ENCODE measurements at regions not wholly inside any gene's neighbourhood (a gene's known extent, or its start where the extent isn't known, plus 50 kb on each side); places are given as distances from the start of the nearest gene placed in this dataset.

DNA sequence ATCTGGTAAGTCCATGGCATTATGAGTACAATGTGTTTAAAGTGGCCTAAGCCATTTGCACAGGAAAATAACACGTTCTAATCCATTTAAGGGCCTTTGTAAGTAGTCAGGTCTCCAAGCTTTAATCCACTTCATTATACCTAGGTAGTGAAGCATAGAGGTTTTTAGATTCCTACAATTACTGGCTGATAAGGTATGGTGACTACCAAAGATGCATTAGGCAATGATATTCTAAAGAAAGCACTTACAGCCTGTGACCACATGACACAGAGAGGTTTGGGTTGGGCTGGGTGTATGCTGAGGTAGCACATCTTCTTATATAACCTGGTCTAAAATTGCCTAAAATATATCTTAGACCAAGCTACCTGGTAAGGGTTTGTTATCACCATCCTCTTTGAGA is 504.4 kb downstream of the TFAP2B start:
- H3K4me3 ChIP-seq (ENCODE audit: low read depth, low read length) = no peak overlapping the region
- DNase-seq (ENCODE audit: low read depth) = no peak
- TF ChIP-seq POLR2A (IDR thresholded peaks at IDR 0.05; ENCODE audit: extremely low read depth, insufficient read length) (no peak), MYC (IDR thresholded peaks at IDR 0.05; ENCODE audit: low read depth, low read length) (no peak)
- TF ChIP-seq, protein P1, sequence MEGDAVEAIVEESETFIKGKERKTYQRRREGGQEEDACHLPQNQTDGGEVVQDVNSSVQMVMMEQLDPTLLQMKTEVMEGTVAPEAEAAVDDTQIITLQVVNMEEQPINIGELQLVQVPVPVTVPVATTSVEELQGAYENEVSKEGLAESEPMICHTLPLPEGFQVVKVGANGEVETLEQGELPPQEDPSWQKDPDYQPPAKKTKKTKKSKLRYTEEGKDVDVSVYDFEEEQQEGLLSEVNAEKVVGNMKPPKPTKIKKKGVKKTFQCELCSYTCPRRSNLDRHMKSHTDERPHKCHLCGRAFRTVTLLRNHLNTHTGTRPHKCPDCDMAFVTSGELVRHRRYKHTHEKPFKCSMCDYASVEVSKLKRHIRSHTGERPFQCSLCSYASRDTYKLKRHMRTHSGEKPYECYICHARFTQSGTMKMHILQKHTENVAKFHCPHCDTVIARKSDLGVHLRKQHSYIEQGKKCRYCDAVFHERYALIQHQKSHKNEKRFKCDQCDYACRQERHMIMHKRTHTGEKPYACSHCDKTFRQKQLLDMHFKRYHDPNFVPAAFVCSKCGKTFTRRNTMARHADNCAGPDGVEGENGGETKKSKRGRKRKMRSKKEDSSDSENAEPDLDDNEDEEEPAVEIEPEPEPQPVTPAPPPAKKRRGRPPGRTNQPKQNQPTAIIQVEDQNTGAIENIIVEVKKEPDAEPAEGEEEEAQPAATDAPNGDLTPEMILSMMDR (IDR thresholded peaks at IDR 0.05; ENCODE audit: low read depth, low read length) = no peak
- TF ChIP-seq, protein P2, sequence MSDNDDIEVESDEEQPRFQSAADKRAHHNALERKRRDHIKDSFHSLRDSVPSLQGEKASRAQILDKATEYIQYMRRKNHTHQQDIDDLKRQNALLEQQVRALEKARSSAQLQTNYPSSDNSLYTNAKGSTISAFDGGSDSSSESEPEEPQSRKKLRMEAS (IDR thresholded peaks at IDR 0.05; ENCODE audit: low read depth, low read length) = no peak

DNA sequence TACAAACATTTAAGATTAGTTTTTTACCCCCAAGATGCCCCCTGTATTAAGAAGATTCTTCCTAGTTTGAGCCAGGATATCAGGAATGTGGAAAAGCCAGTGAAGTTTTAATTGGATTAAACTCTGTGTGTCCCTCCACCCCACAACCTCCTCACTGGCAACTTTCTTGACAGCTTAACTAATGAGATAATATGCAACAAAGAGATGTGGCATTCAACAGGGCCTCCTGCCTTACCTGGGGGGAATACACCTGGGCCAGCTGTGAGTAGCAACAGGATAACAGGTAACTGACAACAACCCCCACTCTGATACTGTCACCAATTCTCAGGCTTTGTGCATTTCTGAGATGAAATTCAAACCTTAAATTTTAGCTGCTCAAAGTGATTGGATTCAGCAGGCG is 512.3 kb downstream of the TFAP2B start:
- TF ChIP-seq, protein P1 (IDR thresholded peaks at IDR 0.05; ENCODE audit: low read depth, low read length) = no peak
- TF ChIP-seq MYC (IDR thresholded peaks at IDR 0.05; ENCODE audit: low read depth, low read length) (no peak), POLR2A (IDR thresholded peaks at IDR 0.05; ENCODE audit: extremely low read depth, insufficient read length) (no peak)
- TF ChIP-seq, protein P2 (IDR thresholded peaks at IDR 0.05; ENCODE audit: low read depth, low read length) = no peak
- DNase-seq (ENCODE audit: low read depth) = no peak

DNA sequence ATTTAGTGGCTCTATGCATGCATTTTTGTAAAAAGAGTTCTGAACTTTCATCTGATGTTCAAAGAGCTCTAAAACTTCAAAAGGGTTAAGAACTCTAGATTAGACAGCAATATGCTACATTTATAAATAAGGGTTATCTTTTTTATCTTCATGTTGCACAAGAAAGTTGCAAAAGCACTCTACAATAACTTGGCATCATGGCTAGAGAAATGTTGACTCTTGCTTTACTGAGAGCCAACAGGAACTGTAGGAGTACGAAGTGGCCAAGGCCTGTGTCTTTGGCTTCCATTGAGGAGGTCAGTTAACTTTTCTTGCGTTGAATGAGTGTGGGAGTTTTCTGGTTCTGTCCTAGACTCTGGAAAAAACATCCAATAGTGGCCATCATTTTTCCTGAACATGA is 516.9 kb downstream of the TFAP2B start:
- H3K4me3 ChIP-seq (ENCODE audit: low read depth, low read length) = no peak overlapping the region
- DNase-seq (ENCODE audit: low read depth) = no peak
- TF ChIP-seq, protein P2 (IDR thresholded peaks at IDR 0.05; ENCODE audit: low read depth, low read length) = no peak
- TF ChIP-seq POLR2A (IDR thresholded peaks at IDR 0.05; ENCODE audit: extremely low read depth, insufficient read length) (no peak), MYC (IDR thresholded peaks at IDR 0.05; ENCODE audit: low read depth, low read length) (no peak)
- TF ChIP-seq, protein P1 (IDR thresholded peaks at IDR 0.05; ENCODE audit: low read depth, low read length) = no peak

More for the DNA sequence above, 512.3 kb downstream of the TFAP2B start:
- no peak overlapping the region for H3K4me3 ChIP-seq (ENCODE audit: low read depth, low read length)

- TF ChIP-seq MYC (IDR thresholded peaks at IDR 0.05; ENCODE audit: low read depth, low read length) (no peak), POLR2A (IDR thresholded peaks at IDR 0.05; ENCODE audit: extremely low read depth, insufficient read length) (no peak)
- TF ChIP-seq, protein P1 (IDR thresholded peaks at IDR 0.05; ENCODE audit: low read depth, low read length) = no peak
- TF ChIP-seq, protein P2 (IDR thresholded peaks at IDR 0.05; ENCODE audit: low read depth, low read length) = no peak
- no peak for DNase-seq (ENCODE audit: low read depth)
- no peak overlapping the region for H3K4me3 ChIP-seq (ENCODE audit: low read depth, low read length)
Observed at GRCh38 chr6:51336185-51336584, 517.5 kb downstream of the TFAP2B start.

DNA sequence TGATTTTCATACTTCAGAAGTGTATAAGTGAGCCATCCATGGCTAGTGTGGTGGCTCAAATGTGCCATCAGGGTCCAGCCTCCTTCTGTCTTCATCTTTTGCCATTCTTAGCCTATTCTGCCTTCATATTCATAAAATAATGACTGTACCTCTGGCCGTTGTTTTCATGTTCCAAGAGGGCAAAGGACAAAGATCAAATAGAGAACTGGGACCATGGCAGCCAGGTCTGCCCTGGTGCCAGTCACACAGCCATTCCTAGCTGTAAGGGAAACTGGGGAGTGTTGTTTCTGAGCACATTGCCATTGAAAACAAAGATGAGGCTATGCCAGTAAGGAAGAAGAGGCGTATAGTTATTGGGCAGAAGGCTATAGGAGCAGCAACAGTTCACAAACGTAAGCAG is 518.6 kb downstream of the TFAP2B start:
- no peak for DNase-seq (ENCODE audit: low read depth)
- TF ChIP-seq, protein P1 (IDR thresholded peaks at IDR 0.05; ENCODE audit: low read depth, low read length) = no peak
- TF ChIP-seq MYC (IDR thresholded peaks at IDR 0.05; ENCODE audit: low read depth, low read length) (no peak), POLR2A (IDR thresholded peaks at IDR 0.05; ENCODE audit: extremely low read depth, insufficient read length) (no peak)
- TF ChIP-seq, protein P2 (IDR thresholded peaks at IDR 0.05; ENCODE audit: low read depth, low read length) = no peak
- H3K4me3 ChIP-seq (ENCODE audit: low read depth, low read length) = no peak overlapping the region
